ENCODE measurements at regions not wholly inside any gene's neighbourhood (a gene's known extent, or its start where the extent isn't known, plus 50 kb on each side); places are given as distances from the start of the nearest gene placed in this dataset.

GRCh38 chr1:56057466-56058405 is 521.6 kb downstream of the PLPP3 start:
- H3K9ac ChIP-seq (ENCODE audit: insufficient read depth, low read length), result no peak overlapping the region
- no peak overlapping the region for H3K4me3 ChIP-seq (replicated peaks in 1 of 4; ENCODE audit: control extremely low read depth in 1 of 4, insufficient read depth in 1 of 4, low read depth in 3 of 4, low read length in 4 of 4)
- no peak overlapping the region for H3K27ac ChIP-seq (ENCODE audit: insufficient read depth, low read length)
- H4K20me1 ChIP-seq (ENCODE audit: control insufficient read depth, extremely low read depth, insufficient read depth, low read length), result no peaks in the 10 kb centered on the region
- peaks cover 2% of the 10 kb centered on the region for H3K4me1 ChIP-seq (ENCODE audit: control insufficient read depth, extremely low read depth, insufficient read depth, low read length)
- no peak overlapping the region for H2AFZ ChIP-seq (ENCODE audit: low read length)
- TF ChIP-seq CTCF (conservative IDR thresholded peaks at IDR 0.05 in 1 of 2, IDR thresholded peaks at IDR 0.05 in 1 of 2; ENCODE audit: low read depth in 1 of 2, low read length in 2 of 2) (no peak), EZH2 (IDR thresholded peaks at IDR 0.05; ENCODE audit: low read length, missing control alignments) (no peak)
- H3K27me3 ChIP-seq (ENCODE audit: control insufficient read depth, insufficient read depth, low read length), result no peaks in the 10 kb centered on the region
- H3K4me2 ChIP-seq (ENCODE audit: extremely low read depth, insufficient read depth, low read length), result no peak overlapping the region
- peak in 1 of 2 donors; percentile 33 for DNase-seq (ENCODE audit: low read depth in 2 of 2)
- no peaks in the 10 kb centered on the region for H3K79me2 ChIP-seq (ENCODE audit: control insufficient read depth, insufficient read depth, low read length)
- H3K9me3 ChIP-seq (ENCODE audit: control insufficient read depth, insufficient read depth, low read depth, low read length), result no peaks in the 10 kb centered on the region
- no peaks in the 10 kb centered on the region for H3K36me3 ChIP-seq (ENCODE audit: control insufficient read depth, insufficient read depth, low read length)

- Histone ChIP-seq H3K27ac (ENCODE audit: insufficient read depth, low read length) (no peak overlapping the region), H3K9me3 (ENCODE audit: control insufficient read depth, insufficient read depth, low read depth, low read length) (no peaks in the 10 kb centered on the region), H3K36me3 (ENCODE audit: control insufficient read depth, insufficient read depth, low read length) (no peaks in the 10 kb centered on the region), H3K4me2 (ENCODE audit: extremely low read depth, insufficient read depth, low read length) (no peak overlapping the region), H3K27me3 (ENCODE audit: control insufficient read depth, insufficient read depth, low read length) (no peaks in the 10 kb centered on the region), H3K9ac (ENCODE audit: insufficient read depth, low read length) (no peak overlapping the region), H3K79me2 (ENCODE audit: control insufficient read depth, insufficient read depth, low read length) (no peaks in the 10 kb centered on the region), H3K4me1 (ENCODE audit: control insufficient read depth, extremely low read depth, insufficient read depth, low read length) (peaks cover 2% of the 10 kb centered on the region), H3K4me3 (replicated peaks in 1 of 4; ENCODE audit: control extremely low read depth in 1 of 4, insufficient read depth in 1 of 4, low read depth in 3 of 4, low read length in 4 of 4) (no peak overlapping the region), H4K20me1 (ENCODE audit: control insufficient read depth, extremely low read depth, insufficient read depth, low read length) (no peaks in the 10 kb centered on the region), H2AFZ (ENCODE audit: low read length) (no peak overlapping the region)
- TF ChIP-seq EZH2 (IDR thresholded peaks at IDR 0.05; ENCODE audit: low read length, missing control alignments), result no peak
- no peak for TF ChIP-seq CTCF (conservative IDR thresholded peaks at IDR 0.05 in 1 of 2, IDR thresholded peaks at IDR 0.05 in 1 of 2; ENCODE audit: low read depth in 1 of 2, low read length in 2 of 2)
- DNase-seq (ENCODE audit: low read depth in 2 of 2), result peak; percentile 72 to 79
Measured at GRCh38 chr1:56056438-56057287, 522.7 kb downstream of the PLPP3 start.

- no peak for DNase-seq (ENCODE audit: low read depth in 2 of 2)
- Histone ChIP-seq H4K20me1 (ENCODE audit: control insufficient read depth, extremely low read depth, insufficient read depth, low read length) (no peaks in the 10 kb centered on the region), H2AFZ (ENCODE audit: low read length) (no peak overlapping the region), H3K79me2 (ENCODE audit: control insufficient read depth, insufficient read depth, low read length) (no peaks in the 10 kb centered on the region), H3K4me1 (ENCODE audit: control insufficient read depth, extremely low read depth, insufficient read depth, low read length) (no peaks in the 10 kb centered on the region), H3K27me3 (ENCODE audit: control insufficient read depth, insufficient read depth, low read length) (no peaks in the 10 kb centered on the region), H3K9ac (ENCODE audit: insufficient read depth, low read length) (no peak overlapping the region), H3K27ac (ENCODE audit: insufficient read depth, low read length) (no peak overlapping the region), H3K9me3 (ENCODE audit: control insufficient read depth, insufficient read depth, low read depth, low read length) (no peaks in the 10 kb centered on the region), H3K36me3 (ENCODE audit: control insufficient read depth, insufficient read depth, low read length) (no peaks in the 10 kb centered on the region), H3K4me2 (ENCODE audit: extremely low read depth, insufficient read depth, low read length) (no peak overlapping the region), H3K4me3 (replicated peaks in 1 of 4; ENCODE audit: control extremely low read depth in 1 of 4, insufficient read depth in 1 of 4, low read depth in 3 of 4, low read length in 4 of 4) (no peak overlapping the region)
- TF ChIP-seq CTCF (conservative IDR thresholded peaks at IDR 0.05 in 1 of 2, IDR thresholded peaks at IDR 0.05 in 1 of 2; ENCODE audit: low read depth in 1 of 2, low read length in 2 of 2) (no peak), EZH2 (IDR thresholded peaks at IDR 0.05; ENCODE audit: low read length, missing control alignments) (no peak)
Measured at GRCh38 chr1:56054959-56055358, 524.4 kb downstream of the PLPP3 start.
